Suprapubic skin (tissue), 4 donors: ENCODE measurements at regions not wholly inside any gene's neighbourhood (a gene's known extent, or its start where the extent isn't known, plus 50 kb on each side); places are given as distances from the start of the nearest gene placed in this dataset.

ENCODE experiments used
- DNase-seq, 2 donors: peaks; one replicate each; pipeline ENCODE4 v3.0.0-alpha.2; 2019; ENCODE audit warnings: low spot score in 2 of 2
- H3K27ac ChIP-seq: fragments of 200-600 bp; sonication (generic); one replicate; pipeline ENCODE4 v1.5.1; 2019
- H3K27me3 ChIP-seq: fragments of 200-600 bp; sonication (generic); one replicate; pipeline ENCODE4 v1.5.1; 2019
- H3K36me3 ChIP-seq: fragments of 200-600 bp; sonication (generic); one replicate; pipeline ENCODE4 v1.5.1; 2019
- H3K4me1 ChIP-seq: fragments of 200-600 bp; sonication (generic); one replicate; pipeline ENCODE4 v1.5.1; 2019
- H3K4me3 ChIP-seq: fragments of 200-600 bp; sonication (generic); one replicate; pipeline ENCODE4 v1.5.1; 2019; ENCODE audit warnings: mild to moderate bottlenecking
- H3K9me3 ChIP-seq: fragments of 200-600 bp; sonication (generic); one replicate; pipeline ENCODE4 v1.5.1; 2019
- EP300 ChIP-seq: sonication (generic); formaldehyde crosslinking; IDR thresholded peaks from one replicate; pipeline ENCODE4 v1.6.1; 2017; ENCODE audit warnings: antibody characterized with exemption
- POLR2A ChIP-seq, 2 donors: fragments of 450-650 bp; IDR thresholded peaks; one replicate each; pipeline ENCODE4 v1.6.1; 2017; ENCODE audit warnings: antibody characterized with exemption in 2 of 2, mild to moderate bottlenecking in 2 of 2, moderate library complexity in 2 of 2
- POLR2AphosphoS5 ChIP-seq, 3 donors: sonication (generic); formaldehyde crosslinking; IDR thresholded peaks; one replicate each; pipeline ENCODE4 v1.6.1; 2017; ENCODE audit warnings: antibody characterized with exemption in 3 of 3
- WGBS: methylation state at CpG from one replicate; pipeline ENCODE4 v1.1.5; 2018; 5-methylcytosine and 5-hydroxymethylcytosine counted together
- TF ChIP-seq, protein P1 (sequence below), 2 donors: fragments of 200-600 bp in 1 of 2; fragments of 450-650 bp in 1 of 2; sonication (generic) in 1 of 2; IDR thresholded peaks; one replicate each; pipeline ENCODE4 v1.5.1; 2016 to 2019; ENCODE audit warnings: antibody characterized with exemption in 2 of 2, mild to moderate bottlenecking in 1 of 2, moderate library complexity in 1 of 2

- no peak overlapping the region for H3K27ac ChIP-seq
- DNase-seq, result no peak
- TF ChIP-seq, protein P1, sequence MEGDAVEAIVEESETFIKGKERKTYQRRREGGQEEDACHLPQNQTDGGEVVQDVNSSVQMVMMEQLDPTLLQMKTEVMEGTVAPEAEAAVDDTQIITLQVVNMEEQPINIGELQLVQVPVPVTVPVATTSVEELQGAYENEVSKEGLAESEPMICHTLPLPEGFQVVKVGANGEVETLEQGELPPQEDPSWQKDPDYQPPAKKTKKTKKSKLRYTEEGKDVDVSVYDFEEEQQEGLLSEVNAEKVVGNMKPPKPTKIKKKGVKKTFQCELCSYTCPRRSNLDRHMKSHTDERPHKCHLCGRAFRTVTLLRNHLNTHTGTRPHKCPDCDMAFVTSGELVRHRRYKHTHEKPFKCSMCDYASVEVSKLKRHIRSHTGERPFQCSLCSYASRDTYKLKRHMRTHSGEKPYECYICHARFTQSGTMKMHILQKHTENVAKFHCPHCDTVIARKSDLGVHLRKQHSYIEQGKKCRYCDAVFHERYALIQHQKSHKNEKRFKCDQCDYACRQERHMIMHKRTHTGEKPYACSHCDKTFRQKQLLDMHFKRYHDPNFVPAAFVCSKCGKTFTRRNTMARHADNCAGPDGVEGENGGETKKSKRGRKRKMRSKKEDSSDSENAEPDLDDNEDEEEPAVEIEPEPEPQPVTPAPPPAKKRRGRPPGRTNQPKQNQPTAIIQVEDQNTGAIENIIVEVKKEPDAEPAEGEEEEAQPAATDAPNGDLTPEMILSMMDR (IDR thresholded peaks at IDR 0.05), result no peak
- no peak for TF ChIP-seq EP300
- no peak for TF ChIP-seq POLR2A (IDR thresholded peaks at IDR 0.05)
- no peak for TF ChIP-seq POLR2AphosphoS5 (IDR thresholded peaks at IDR 0.05)
- H3K36me3 ChIP-seq, result no peaks in the 10 kb centered on the region
- H3K27me3 ChIP-seq, result no peaks in the 10 kb centered on the region
- WGBS, result 13% methylated on average over 1 of the region's 1 CpG
- H3K4me3 ChIP-seq, result no peak overlapping the region
- H3K4me1 ChIP-seq, result no peaks in the 10 kb centered on the region
- no peaks in the 10 kb centered on the region for H3K9me3 ChIP-seq
Observed at GRCh38 chr10:32205670-32206069, 141.3 kb downstream of the EPC1 start.

DNA sequence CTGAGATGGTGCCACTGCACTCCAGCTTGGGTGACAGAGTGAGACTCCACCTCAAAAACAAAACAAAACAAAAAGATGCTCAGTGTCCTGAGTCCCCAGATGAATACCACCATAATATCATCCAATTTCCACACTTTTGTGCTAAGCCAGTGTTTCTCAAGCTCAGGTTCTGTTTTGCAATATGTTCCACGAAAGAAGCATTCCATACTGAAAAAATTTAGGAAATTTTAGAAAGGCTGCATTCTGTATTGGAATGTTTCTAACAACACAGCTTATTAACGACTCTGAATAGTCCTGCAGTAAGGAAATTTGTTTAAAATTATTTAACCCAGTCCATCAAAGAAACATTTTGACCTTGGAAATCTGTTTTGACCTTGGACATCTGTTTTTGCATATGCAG, 142.4 kb downstream of the EPC1 start:
- Histone ChIP-seq H3K27me3 (no peaks in the 10 kb centered on the region), H3K4me3 (no peak overlapping the region), H3K36me3 (no peaks in the 10 kb centered on the region), H3K4me1 (no peaks in the 10 kb centered on the region), H3K9me3 (no peaks in the 10 kb centered on the region), H3K27ac (no peak overlapping the region)
- 70% methylated on average over 2 of the region's 2 CpGs for WGBS
- no peak for DNase-seq
- TF ChIP-seq POLR2A (IDR thresholded peaks at IDR 0.05) (no peak), POLR2AphosphoS5 (IDR thresholded peaks at IDR 0.05) (no peak), EP300 (no peak)
- TF ChIP-seq, protein P1 (IDR thresholded peaks at IDR 0.05), result no peak

DNA sequence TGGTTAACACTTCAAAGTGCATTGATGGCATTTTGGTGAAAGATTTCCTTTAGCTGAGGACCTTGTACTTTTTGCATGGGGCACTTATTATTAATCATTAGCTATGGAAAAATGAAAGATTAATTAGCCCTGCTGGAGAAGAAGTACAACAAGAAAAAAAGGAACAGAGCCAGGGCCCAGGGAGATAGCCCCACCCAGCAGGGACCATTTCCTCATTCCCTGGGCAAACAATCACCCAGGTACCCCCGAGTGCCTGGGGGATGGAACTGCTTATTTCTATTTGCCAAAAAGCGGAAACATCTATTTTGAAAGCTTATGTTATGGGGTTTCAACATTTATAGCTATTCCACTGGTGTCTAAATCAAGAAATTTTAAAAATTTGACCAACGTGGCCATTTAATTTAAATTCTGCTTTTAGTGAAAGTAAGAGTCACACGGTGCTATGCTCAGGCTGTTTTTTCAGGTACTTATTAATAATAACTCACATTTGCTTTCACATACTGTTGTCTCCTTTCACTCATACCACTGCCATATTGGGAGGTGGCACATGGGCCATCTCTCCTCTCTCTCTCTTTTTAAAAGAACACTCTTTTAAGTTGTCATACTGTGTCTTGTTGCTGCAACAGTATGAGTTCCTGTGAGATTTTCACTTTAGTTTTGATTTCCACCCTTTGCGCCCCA, 143.6 kb upstream of the KIF5B start:
- no peaks in the 10 kb centered on the region for H3K4me1 ChIP-seq
- H3K27me3 ChIP-seq, result no peaks in the 10 kb centered on the region
- H3K27ac ChIP-seq, result no peak overlapping the region
- no peaks in the 10 kb centered on the region for H3K9me3 ChIP-seq
- 69% methylated on average over 5 of the region's 5 CpGs for WGBS
- TF ChIP-seq POLR2A (IDR thresholded peaks at IDR 0.05) (no peak), POLR2AphosphoS5 (IDR thresholded peaks at IDR 0.05) (no peak), EP300 (no peak)
- TF ChIP-seq, protein P1 (IDR thresholded peaks at IDR 0.05), result no peak
- H3K4me3 ChIP-seq, result no peak overlapping the region
- no peak for DNase-seq
- no peaks in the 10 kb centered on the region for H3K36me3 ChIP-seq

DNA sequence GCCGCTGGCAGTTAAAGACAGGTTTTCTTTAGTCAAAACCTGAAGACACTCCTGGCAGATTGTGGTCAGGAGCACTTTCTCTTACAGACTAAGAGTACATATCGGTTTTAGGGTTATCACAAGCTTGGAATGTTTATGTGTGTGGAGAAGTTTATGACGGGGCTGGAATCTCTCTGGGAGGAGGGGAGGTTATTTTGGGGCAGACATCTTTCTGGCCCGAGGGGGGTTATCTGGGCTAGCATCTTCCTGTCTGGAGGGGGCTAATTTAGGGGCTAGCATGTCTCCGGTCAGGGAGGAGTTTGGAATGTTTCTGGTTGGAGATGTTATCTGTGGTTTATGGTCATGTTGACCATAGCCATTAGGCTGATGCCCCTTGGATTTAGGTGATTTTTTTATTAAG, 141.2 kb upstream of the KIF5B start:
- TF ChIP-seq POLR2A (IDR thresholded peaks at IDR 0.05) (no peak), POLR2AphosphoS5 (IDR thresholded peaks at IDR 0.05) (no peak), EP300 (no peak)
- TF ChIP-seq, protein P1 (IDR thresholded peaks at IDR 0.05), result no peak
- no peaks in the 10 kb centered on the region for H3K4me1 ChIP-seq
- no peaks in the 10 kb centered on the region for H3K27me3 ChIP-seq
- no peak for DNase-seq
- H3K27ac ChIP-seq, result no peak overlapping the region
- no peaks in the 10 kb centered on the region for H3K9me3 ChIP-seq
- no peaks in the 10 kb centered on the region for H3K36me3 ChIP-seq
- no peak overlapping the region for H3K4me3 ChIP-seq
- WGBS, result 38% methylated on average over 5 of the region's 5 CpGs

DNA sequence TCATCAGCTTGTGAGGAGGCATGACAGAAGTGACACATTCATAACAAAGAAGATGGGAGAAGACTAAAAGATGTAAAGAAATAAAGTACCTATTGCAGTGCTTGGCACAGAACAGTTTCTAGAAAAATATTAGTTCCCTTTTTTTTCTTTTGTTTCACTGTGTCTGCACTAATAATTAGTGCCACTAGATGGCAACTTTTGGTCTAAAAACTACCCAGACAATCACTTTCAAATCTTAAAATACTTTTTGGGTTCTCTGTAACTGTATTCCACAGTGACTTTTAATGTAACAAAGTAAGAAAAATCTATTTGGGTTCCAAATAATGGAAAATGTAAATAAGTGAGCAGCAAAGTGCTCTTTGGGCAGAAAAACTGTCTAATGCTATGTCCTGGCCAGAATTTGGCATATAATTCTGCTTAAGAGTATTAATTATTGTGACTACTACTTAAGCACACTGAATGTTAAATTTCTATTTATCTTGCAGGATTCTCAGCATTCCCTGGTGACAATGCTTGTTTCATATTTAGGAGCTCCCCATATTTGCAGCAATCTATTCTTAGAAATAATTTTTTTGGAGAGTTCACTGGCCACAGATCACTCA, 134.8 kb upstream of the KIF5B start:
- Histone ChIP-seq H3K9me3 (no peaks in the 10 kb centered on the region), H3K27ac (no peak overlapping the region), H3K27me3 (no peaks in the 10 kb centered on the region), H3K36me3 (no peaks in the 10 kb centered on the region), H3K4me1 (peaks cover 7% of the 10 kb centered on the region), H3K4me3 (no peak overlapping the region)
- no peak for DNase-seq
- TF ChIP-seq POLR2AphosphoS5 (IDR thresholded peaks at IDR 0.05) (no peak), EP300 (no peak), POLR2A (IDR thresholded peaks at IDR 0.05) (no peak)
- TF ChIP-seq, protein P1 (IDR thresholded peaks at IDR 0.05), result peak; percentile 38 to 62
